ENCODE measurements at regions not wholly inside any gene's neighbourhood (a gene's known extent, or its start where the extent isn't known, plus 50 kb on each side); places are given as distances from the start of the nearest gene placed in this dataset.

- Histone ChIP-seq H4K20me1 (ENCODE audit: insufficient read depth, low read length) (no peaks in the 10 kb centered on the region), H3K4me3 (ENCODE audit: low read depth, low read length, poor library complexity, severe bottlenecking) (no peak overlapping the region), H3K79me2 (ENCODE audit: insufficient read depth, low read length) (no peaks in the 10 kb centered on the region), H3K27ac (ENCODE audit: low read depth, low read length, poor library complexity, severe bottlenecking) (no peak overlapping the region), H3K4me2 (ENCODE audit: low read length) (no peak overlapping the region), H3K9me3 (ENCODE audit: low read length) (no peaks in the 10 kb centered on the region), H3F3A (ENCODE audit: insufficient read depth, low read length) (no peaks in the 10 kb centered on the region), H3K36me3 (ENCODE audit: insufficient read depth, low read length) (no peaks in the 10 kb centered on the region), H3K9ac (ENCODE audit: low read length) (no peak overlapping the region), H2AFZ (ENCODE audit: low read length) (no peak overlapping the region), H3K27me3 (ENCODE audit: insufficient read depth, low read length) (no peaks in the 10 kb centered on the region), H3K9me2 (ENCODE audit: low read depth, low read length) (no peaks in the 10 kb centered on the region), H3K4me1 (ENCODE audit: insufficient read depth, low read length, severe bottlenecking) (no peaks in the 10 kb centered on the region)
- no peak for TF ChIP-seq CTCF (IDR thresholded peaks at IDR 0.05; ENCODE audit: low read length)
- no peak for TF ChIP-seq EZH2 (IDR thresholded peaks at IDR 0.05; ENCODE audit: borderline replicate concordance, low read length)
These were observed 98.5 kb upstream of the ANO1 start for GRCh38 chr11:69979632-69980031.

GRCh38 chr11:69981119-69981784 lies 96.9 kb upstream of the ANO1 start:
- no peaks in the 10 kb centered on the region for H4K20me1 ChIP-seq (ENCODE audit: insufficient read depth, low read length)

GRCh38 chr11:69982690-69983570 lies 95.2 kb upstream of the ANO1 start:
- H3K27ac ChIP-seq (ENCODE audit: low read depth, low read length, poor library complexity, severe bottlenecking): no peak overlapping the region
- H2AFZ ChIP-seq (ENCODE audit: low read length): no peak overlapping the region
- no peak overlapping the region for H3K9ac ChIP-seq (ENCODE audit: low read length)
- no peaks in the 10 kb centered on the region for H3K36me3 ChIP-seq (ENCODE audit: insufficient read depth, low read length)
- no peak overlapping the region for H3K4me3 ChIP-seq (ENCODE audit: low read depth, low read length, poor library complexity, severe bottlenecking)
- H3K4me1 ChIP-seq (ENCODE audit: insufficient read depth, low read length, severe bottlenecking): no peaks in the 10 kb centered on the region
- no peaks in the 10 kb centered on the region; the same call in 1 of the 2 replicates for H3K27me3 ChIP-seq (ENCODE audit: insufficient read depth, low read length)
- no peaks in the 10 kb centered on the region for H3K9me2 ChIP-seq (ENCODE audit: low read depth, low read length)
- no peaks in the 10 kb centered on the region for H3K79me2 ChIP-seq (ENCODE audit: insufficient read depth, low read length)
- no peak overlapping the region for H3K4me2 ChIP-seq (ENCODE audit: low read length)
- H3F3A ChIP-seq (ENCODE audit: insufficient read depth, low read length): no peaks in the 10 kb centered on the region
- no peaks in the 10 kb centered on the region for H3K9me3 ChIP-seq (ENCODE audit: low read length)
- TF ChIP-seq EZH2 (IDR thresholded peaks at IDR 0.05; ENCODE audit: borderline replicate concordance, low read length): no peak
- no peak for TF ChIP-seq CTCF (IDR thresholded peaks at IDR 0.05; ENCODE audit: low read length)
- H4K20me1 ChIP-seq (ENCODE audit: insufficient read depth, low read length): no peaks in the 10 kb centered on the region

More at GRCh38 chr11:69981119-69981784, 96.9 kb upstream of the ANO1 start:
- H3K36me3 ChIP-seq (ENCODE audit: insufficient read depth, low read length): no peaks in the 10 kb centered on the region
- no peak overlapping the region for H3K4me3 ChIP-seq (ENCODE audit: low read depth, low read length, poor library complexity, severe bottlenecking)
- no peaks in the 10 kb centered on the region for H3K79me2 ChIP-seq (ENCODE audit: insufficient read depth, low read length)
- no peak overlapping the region for H3K27ac ChIP-seq (ENCODE audit: low read depth, low read length, poor library complexity, severe bottlenecking)
- no peaks in the 10 kb centered on the region for H3K9me3 ChIP-seq (ENCODE audit: low read length)
- no peaks in the 10 kb centered on the region for H3K9me2 ChIP-seq (ENCODE audit: low read depth, low read length)
- no peak for TF ChIP-seq CTCF (IDR thresholded peaks at IDR 0.05; ENCODE audit: low read length)
- no peak for TF ChIP-seq EZH2 (IDR thresholded peaks at IDR 0.05; ENCODE audit: borderline replicate concordance, low read length)
- H3K4me2 ChIP-seq (ENCODE audit: low read length): no peak overlapping the region
- H3F3A ChIP-seq (ENCODE audit: insufficient read depth, low read length): no peaks in the 10 kb centered on the region
- no peak overlapping the region for H2AFZ ChIP-seq (ENCODE audit: low read length)
- H3K4me1 ChIP-seq (ENCODE audit: insufficient read depth, low read length, severe bottlenecking): no peaks in the 10 kb centered on the region
- H3K27me3 ChIP-seq (ENCODE audit: insufficient read depth, low read length): no peaks in the 10 kb centered on the region
- H3K9ac ChIP-seq (ENCODE audit: low read length): no peak overlapping the region

All from OCI-LY1 (cell line).